ENCODE measurements at regions not wholly inside any gene's neighbourhood (a gene's known extent, or its start where the extent isn't known, plus 50 kb on each side); places are given as distances from the start of the nearest gene placed in this dataset.
"Not testable (repeated sequence)": the region's sequence is repeated elsewhere in the genome, so short reads cannot be mapped to it uniquely, and the experiment has no call there.

- Mint-ChIP-seq H3K9me3 (peaks cover 1% of the 10 kb centered on the region), H3K27ac (no peak overlapping the region), H3K4me1 (no peaks in the 10 kb centered on the region), H3K4me3 (no peak overlapping the region), H3K27me3 (no peaks in the 10 kb centered on the region), H3K36me3 (no peaks in the 10 kb centered on the region)
- no peak for DNase-seq
Measured at GRCh38 chr14:25516838-25517237, 466.9 kb upstream of the STXBP6 start.

- Mint-ChIP-seq H3K9me3 (peaks cover 1% of the 10 kb centered on the region), H3K4me1 (no peaks in the 10 kb centered on the region), H3K27me3 (no peaks in the 10 kb centered on the region), H3K27ac (no peak overlapping the region), H3K4me3 (no peak overlapping the region), H3K36me3 (no peaks in the 10 kb centered on the region)
- DNase-seq: no peak
Measured at GRCh38 chr14:25508845-25509244, 458.9 kb upstream of the STXBP6 start.

- H3K27ac Mint-ChIP-seq: no peak overlapping the region
- H3K9me3 Mint-ChIP-seq: no peaks in the 10 kb centered on the region
- DNase-seq: no peak
- no peaks in the 10 kb centered on the region for H3K4me1 Mint-ChIP-seq
- no peaks in the 10 kb centered on the region for H3K27me3 Mint-ChIP-seq
- no peaks in the 10 kb centered on the region for H3K36me3 Mint-ChIP-seq
- H3K4me3 Mint-ChIP-seq: no peak overlapping the region
Measured at GRCh38 chr14:25501749-25502148, 451.8 kb upstream of the STXBP6 start.

- Mint-ChIP-seq H3K27me3 (no peaks in the 10 kb centered on the region), H3K4me1 (no peaks in the 10 kb centered on the region), H3K9me3 (no peaks in the 10 kb centered on the region), H3K27ac (no peak overlapping the region), H3K36me3 (no peaks in the 10 kb centered on the region), H3K4me3 (no peak overlapping the region)
- DNase-seq: no peak
Measured at GRCh38 chr14:25488961-25489360, 439.0 kb upstream of the STXBP6 start.

GRCh38 chr14:25485381-25485780 is 435.4 kb upstream of the STXBP6 start:
- DNase-seq: no peak
- H3K4me3 Mint-ChIP-seq: no peak overlapping the region
- H3K4me1 Mint-ChIP-seq: no peaks in the 10 kb centered on the region
- peaks cover 2% of the 10 kb centered on the region for H3K9me3 Mint-ChIP-seq
- H3K27me3 Mint-ChIP-seq: no peaks in the 10 kb centered on the region
- no peak overlapping the region for H3K27ac Mint-ChIP-seq
- no peaks in the 10 kb centered on the region for H3K36me3 Mint-ChIP-seq

- H3K4me1 Mint-ChIP-seq: no peaks in the 10 kb centered on the region
- H3K36me3 Mint-ChIP-seq: no peaks in the 10 kb centered on the region
- H3K4me3 Mint-ChIP-seq: no peak overlapping the region
- peaks cover 4% of the 10 kb centered on the region for H3K9me3 Mint-ChIP-seq
- no peak overlapping the region for H3K27ac Mint-ChIP-seq
- DNase-seq: no peak
- H3K27me3 Mint-ChIP-seq: no peaks in the 10 kb centered on the region
Measured at GRCh38 chr14:25484906-25485305, 435.0 kb upstream of the STXBP6 start.

GRCh38 chr14:25484235-25484634 is 434.3 kb upstream of the STXBP6 start:
- no peak overlapping the region for H3K4me3 Mint-ChIP-seq
- peaks cover 4% of the 10 kb centered on the region for H3K9me3 Mint-ChIP-seq
- no peak overlapping the region for H3K27ac Mint-ChIP-seq
- H3K27me3 Mint-ChIP-seq: no peaks in the 10 kb centered on the region
- no peaks in the 10 kb centered on the region for H3K4me1 Mint-ChIP-seq
- H3K36me3 Mint-ChIP-seq: no peaks in the 10 kb centered on the region
- DNase-seq: no peak

- no peaks in the 10 kb centered on the region for H3K27me3 Mint-ChIP-seq
Measured at GRCh38 chr14:25477316-25478098, 427.6 kb upstream of the STXBP6 start.

GRCh38 chr14:25472700-25473099 is 422.8 kb upstream of the STXBP6 start:
- Mint-ChIP-seq H3K9me3 (peaks cover 3% of the 10 kb centered on the region), H3K27ac (no peak overlapping the region), H3K36me3 (no peaks in the 10 kb centered on the region), H3K27me3 (no peaks in the 10 kb centered on the region), H3K4me3 (no peak overlapping the region), H3K4me1 (no peaks in the 10 kb centered on the region)
- DNase-seq: no peak

More at GRCh38 chr14:25477316-25478098, 427.6 kb upstream of the STXBP6 start:
- Mint-ChIP-seq H3K4me3 (no peak overlapping the region), H3K36me3 (no peaks in the 10 kb centered on the region), H3K9me3 (peaks cover 7% of the 10 kb centered on the region), H3K27ac (no peak overlapping the region), H3K4me1 (no peaks in the 10 kb centered on the region)
- no peak for DNase-seq

GRCh38 chr14:25464772-25465171 is 414.8 kb upstream of the STXBP6 start:
- Mint-ChIP-seq H3K4me3 (no peak overlapping the region), H3K27me3 (no peaks in the 10 kb centered on the region), H3K27ac (no peak overlapping the region), H3K36me3 (no peaks in the 10 kb centered on the region), H3K9me3 (no peaks in the 10 kb centered on the region), H3K4me1 (no peaks in the 10 kb centered on the region)
- no peak for DNase-seq

GRCh38 chr14:25464078-25464477 is 414.1 kb upstream of the STXBP6 start:
- DNase-seq: no peak
- Mint-ChIP-seq H3K9me3 (no peaks in the 10 kb centered on the region), H3K27me3 (no peaks in the 10 kb centered on the region), H3K36me3 (no peaks in the 10 kb centered on the region), H3K4me3 (no peak overlapping the region), H3K4me1 (no peaks in the 10 kb centered on the region), H3K27ac (no peak overlapping the region)

GRCh38 chr14:25463480-25463879 is 413.5 kb upstream of the STXBP6 start:
- H3K36me3 Mint-ChIP-seq: no peaks in the 10 kb centered on the region
- no peaks in the 10 kb centered on the region for H3K9me3 Mint-ChIP-seq
- H3K4me3 Mint-ChIP-seq: no peak overlapping the region
- H3K27me3 Mint-ChIP-seq: no peaks in the 10 kb centered on the region
- no peak for DNase-seq
- no peaks in the 10 kb centered on the region for H3K4me1 Mint-ChIP-seq
- H3K27ac Mint-ChIP-seq: no peak overlapping the region

- no peaks in the 10 kb centered on the region for H3K4me1 Mint-ChIP-seq
- no peaks in the 10 kb centered on the region for H3K9me3 Mint-ChIP-seq
- H3K27me3 Mint-ChIP-seq: no peaks in the 10 kb centered on the region
- H3K4me3 Mint-ChIP-seq: no peak overlapping the region
- no peak for DNase-seq
- no peaks in the 10 kb centered on the region for H3K36me3 Mint-ChIP-seq
- H3K27ac Mint-ChIP-seq: no peak overlapping the region
Measured at GRCh38 chr14:25461780-25462179, 411.8 kb upstream of the STXBP6 start.

GRCh38 chr14:25444381-25444780 is 394.4 kb upstream of the STXBP6 start:
- H3K27ac Mint-ChIP-seq: no peak overlapping the region
- H3K27me3 Mint-ChIP-seq: no peaks in the 10 kb centered on the region
- no peak overlapping the region for H3K4me3 Mint-ChIP-seq
- H3K4me1 Mint-ChIP-seq: no peaks in the 10 kb centered on the region
- no peak for DNase-seq
- no peaks in the 10 kb centered on the region for H3K36me3 Mint-ChIP-seq
- H3K9me3 Mint-ChIP-seq: peaks cover 1% of the 10 kb centered on the region

GRCh38 chr14:25440382-25440781 is 390.4 kb upstream of the STXBP6 start:
- H3K27me3 Mint-ChIP-seq, H3K9me3 Mint-ChIP-seq, H3K4me3 Mint-ChIP-seq, DNase-seq, H3K27ac Mint-ChIP-seq, H3K36me3 Mint-ChIP-seq, H3K4me1 Mint-ChIP-seq: not testable (repeated sequence)

- no peak for DNase-seq
- Mint-ChIP-seq H3K4me3 (no peak overlapping the region), H3K27ac (no peak overlapping the region), H3K4me1 (no peaks in the 10 kb centered on the region), H3K9me3 (peaks cover 13% of the 10 kb centered on the region), H3K27me3 (no peaks in the 10 kb centered on the region), H3K36me3 (no peaks in the 10 kb centered on the region)
Measured at GRCh38 chr14:25436906-25437305, 387.0 kb upstream of the STXBP6 start.

Measured in activated naive CD8-positive, alpha-beta T cell treated with anti-CD3 and anti-CD28 coated beads for 36 hours (primary cell).